ENCODE measurements at regions not wholly inside any gene's neighbourhood (a gene's known extent, or its start where the extent isn't known, plus 50 kb on each side); places are given as distances from the start of the nearest gene placed in this dataset.

DNA sequence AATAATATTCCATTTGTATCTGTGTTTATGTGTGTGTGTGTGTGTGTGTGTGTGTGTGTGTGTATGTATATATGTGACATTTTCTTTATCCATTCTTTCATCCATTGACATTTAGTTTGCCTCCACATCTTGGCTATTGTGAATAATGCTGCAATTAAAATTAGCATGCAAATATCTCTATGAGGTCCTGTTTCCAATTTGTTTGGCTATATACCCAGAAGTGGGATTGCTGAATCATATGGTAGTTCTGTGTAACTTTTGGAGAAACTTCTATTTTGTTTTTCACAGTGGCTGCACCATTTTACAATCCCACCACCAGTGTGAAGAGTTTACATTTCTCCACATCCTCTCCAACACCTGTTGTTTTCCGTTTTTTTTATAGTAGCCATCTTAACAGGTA is 53.1 kb downstream of the CH25H start:
- DNase-seq (ENCODE audit: low read depth in 2 of 2): no peak

GRCh38 chr10:89153116-89153515 is 54.0 kb downstream of the CH25H start:
- no peak for DNase-seq (ENCODE audit: low read depth in 2 of 2)

- no peak for DNase-seq (ENCODE audit: low read depth in 2 of 2)
These were observed 55.3 kb downstream of the CH25H start for GRCh38 chr10:89151857-89152256.

GRCh38 chr10:89148061-89148460 is 59.1 kb downstream of the CH25H start:
- DNase-seq (ENCODE audit: low read depth in 2 of 2): no peak

DNA sequence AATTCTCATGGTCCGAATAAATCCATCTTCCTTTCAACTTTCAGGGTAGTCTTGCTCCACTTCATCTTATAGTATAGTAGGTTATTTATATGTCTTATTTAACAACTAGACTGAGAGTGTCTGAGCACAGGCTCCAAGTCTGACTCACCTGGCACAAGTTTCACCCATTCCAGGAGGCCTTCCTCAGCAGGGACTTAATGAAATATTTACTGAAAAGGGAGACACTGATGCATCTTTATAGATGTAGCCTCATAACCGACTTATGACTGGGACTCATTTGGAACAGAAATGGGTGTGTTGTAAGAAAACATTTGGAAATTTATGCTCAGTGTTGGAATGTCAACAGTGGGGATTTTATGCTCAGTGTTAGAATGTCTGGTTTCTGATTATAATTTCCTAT is 59.9 kb downstream of the CH25H start:
- no peak for DNase-seq (ENCODE audit: low read depth in 2 of 2)

DNA sequence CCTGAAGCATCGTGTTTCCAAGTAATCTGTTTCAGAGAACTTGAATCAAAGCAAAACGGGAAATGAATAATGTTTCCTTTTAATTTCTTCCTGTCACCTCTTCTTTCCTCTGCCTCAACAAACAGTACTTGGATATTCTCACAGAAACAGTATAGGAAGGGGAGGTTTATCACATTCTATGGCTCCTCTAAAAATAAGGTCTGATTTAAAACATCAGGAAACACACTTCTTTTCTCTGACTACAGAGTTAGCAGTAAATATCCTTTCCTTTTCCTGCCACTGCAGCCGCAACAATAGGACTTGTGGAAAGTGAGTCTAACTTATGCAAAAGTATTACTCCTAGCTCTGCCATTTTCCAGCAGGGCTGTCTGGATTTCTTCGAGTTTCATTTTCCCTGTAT is 62.3 kb downstream of the CH25H start:
- DNase-seq (ENCODE audit: low read depth in 2 of 2): peak; percentile 52 to 53

- no peak for DNase-seq (ENCODE audit: low read depth in 2 of 2)
These were observed 64.5 kb downstream of the CH25H start for GRCh38 chr10:89142590-89142989.

GRCh38 chr10:89138755-89139490 is 68.2 kb downstream of the CH25H start:
- no peak for DNase-seq (ENCODE audit: low read depth in 2 of 2)

DNA sequence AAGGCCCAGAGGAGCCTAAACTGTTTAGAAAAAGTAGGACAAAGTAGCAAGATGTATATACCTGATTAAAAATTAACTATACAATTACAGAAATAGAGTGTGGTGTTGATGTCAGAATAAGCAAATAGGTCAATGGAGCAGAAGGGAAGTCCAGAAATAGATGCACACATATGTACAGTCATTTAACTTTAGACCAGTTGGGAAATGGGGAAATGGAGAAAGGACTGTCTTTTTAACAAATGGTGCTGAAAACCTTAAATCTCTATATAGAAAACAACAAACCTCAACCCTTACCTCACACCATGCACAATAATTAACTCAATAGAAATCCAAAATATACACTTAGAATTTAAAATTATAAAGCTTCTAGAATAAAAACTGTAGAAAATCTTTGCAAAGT is 72.2 kb downstream of the CH25H start:
- DNase-seq (ENCODE audit: low read depth in 2 of 2): no peak

DNA sequence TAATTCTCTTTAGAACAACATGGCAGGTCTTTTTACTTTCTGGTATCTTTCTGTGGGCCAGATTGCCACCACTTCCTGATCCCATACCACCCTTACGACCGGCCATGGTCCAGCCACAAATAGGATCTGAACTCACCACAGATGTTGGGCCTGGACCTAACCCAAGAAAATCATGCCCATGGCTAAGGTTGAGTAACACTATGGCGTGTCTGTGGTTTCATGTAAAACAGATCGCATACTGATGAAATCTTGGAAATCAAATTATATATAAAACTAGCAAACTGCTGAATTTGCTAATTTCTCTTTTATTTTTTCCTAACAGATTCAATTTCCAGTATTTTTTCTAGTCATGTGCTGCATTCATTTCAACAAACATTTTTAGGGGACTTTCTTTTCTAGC is 77.2 kb downstream of the CH25H start:
- no peak for DNase-seq (ENCODE audit: low read depth in 2 of 2)

DNA sequence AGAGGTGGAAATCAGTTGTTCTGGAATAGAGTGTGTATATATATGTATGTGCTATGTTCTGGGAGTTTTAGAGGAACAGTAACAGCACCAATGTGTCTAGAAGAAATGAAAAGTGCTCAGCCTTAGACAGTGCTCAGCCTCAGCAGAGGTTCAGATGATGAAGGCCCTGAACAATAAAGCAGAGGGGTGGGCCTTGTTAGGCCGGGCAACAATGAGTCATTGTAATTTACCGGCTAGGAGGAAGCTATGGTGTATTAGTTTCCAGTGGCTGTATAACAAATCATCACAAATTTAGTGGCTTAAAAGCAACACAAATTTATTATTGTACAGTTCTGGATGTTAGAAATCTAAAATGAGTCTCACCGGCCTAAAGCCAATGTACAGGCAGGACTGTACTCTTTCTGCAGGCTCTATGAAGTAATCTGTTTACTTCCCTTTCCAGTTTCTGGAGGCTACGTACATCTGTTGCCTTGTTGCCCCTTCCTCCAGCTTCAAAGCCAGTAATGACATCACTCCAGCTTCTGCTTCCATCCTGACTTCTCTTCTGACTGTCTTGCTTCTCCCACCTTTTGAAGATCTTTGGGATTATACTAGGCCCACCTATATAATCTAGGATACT is 84.6 kb downstream of the CH25H start:
- peak; percentile 81 to 86 for DNase-seq (ENCODE audit: low read depth in 2 of 2)

- no peak for DNase-seq (ENCODE audit: low read depth in 2 of 2)
These were observed 85.4 kb downstream of the CH25H start for GRCh38 chr10:89121764-89122020.

DNA sequence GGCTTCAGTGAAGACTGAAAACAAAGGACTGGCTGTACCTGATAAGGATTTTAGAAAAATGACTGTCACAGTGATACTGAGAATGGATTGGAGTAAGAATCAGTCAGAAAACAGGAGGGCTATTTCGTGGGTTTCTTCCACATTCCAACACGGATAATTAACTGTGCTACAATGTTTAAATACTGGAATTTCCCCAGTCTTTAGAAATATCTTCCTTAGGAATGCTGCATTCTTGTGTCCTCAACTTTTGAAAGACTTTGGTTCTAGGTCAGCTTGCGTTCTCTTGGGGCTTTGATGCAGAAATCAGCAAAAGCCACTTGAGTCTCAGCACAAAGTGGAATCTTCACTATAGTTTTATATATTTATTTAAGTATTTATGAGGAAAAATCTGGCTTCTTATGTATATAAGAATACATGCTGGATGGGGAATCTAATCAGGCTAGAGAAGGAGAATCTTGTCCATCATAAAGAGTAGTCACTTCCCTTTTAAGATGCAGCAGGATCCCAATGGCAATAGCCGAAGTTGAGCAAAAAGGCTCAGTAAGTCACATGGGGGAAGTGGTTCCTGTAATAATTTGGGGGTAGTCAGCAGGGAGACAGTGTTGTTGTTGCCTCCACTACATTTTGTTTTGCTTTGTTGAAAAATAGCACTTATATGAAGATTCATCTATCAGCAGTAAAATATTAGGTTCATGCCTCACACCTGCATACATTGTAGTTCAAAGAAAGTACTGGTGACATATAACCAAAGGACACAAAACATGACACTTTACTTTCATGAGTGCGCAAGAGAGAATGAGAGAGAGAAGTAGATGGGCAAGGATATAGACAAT is 86.0 kb downstream of the CH25H start:
- no peak for DNase-seq (ENCODE audit: low read depth in 2 of 2)

- peak in 1 of 2 donors; percentile 52 for DNase-seq (ENCODE audit: low read depth in 2 of 2)
These were observed 87.5 kb downstream of the CH25H start for GRCh38 chr10:89119651-89120050.

GRCh38 chr10:89118091-89118490 is 89.0 kb downstream of the CH25H start:
- peak in 1 of 2 donors; percentile 5 for DNase-seq (ENCODE audit: low read depth in 2 of 2)

DNA sequence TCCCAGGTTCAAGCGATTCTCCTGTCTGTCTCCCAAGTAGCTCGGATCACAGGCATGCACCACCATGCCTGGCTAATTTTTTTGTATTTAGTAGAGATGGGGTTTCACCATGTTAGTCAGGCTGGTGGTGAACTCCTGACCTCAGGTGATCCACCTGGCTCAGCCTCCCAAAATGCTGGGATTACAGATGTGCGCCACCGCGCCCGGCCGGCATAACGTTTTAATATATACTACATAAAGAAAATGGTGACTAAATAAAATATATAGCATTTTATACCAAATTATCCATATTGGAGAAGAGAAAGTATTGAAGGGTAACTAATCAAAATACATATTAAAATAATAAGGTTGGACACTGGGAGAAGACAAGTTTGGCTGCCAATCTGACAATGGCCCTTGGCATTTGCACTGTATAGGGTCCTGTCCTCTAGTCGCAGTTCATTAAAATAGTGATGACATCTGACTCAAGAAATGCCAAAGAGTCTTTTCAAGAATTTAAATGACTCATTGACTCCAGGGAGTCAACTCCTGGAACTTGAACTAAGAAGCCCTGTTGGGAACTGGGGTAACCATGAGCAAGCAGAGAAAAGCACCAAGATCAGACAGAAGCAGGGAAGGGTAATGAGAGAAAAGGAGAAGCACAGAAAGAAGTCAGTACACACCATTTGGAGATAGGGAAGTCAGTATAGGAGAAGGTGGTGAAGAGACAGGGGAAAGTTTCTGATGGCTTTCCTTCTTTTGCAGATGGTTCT is 91.1 kb downstream of the CH25H start:
- peak in 1 of 2 donors; percentile 73 for DNase-seq (ENCODE audit: low read depth in 2 of 2)

DNA sequence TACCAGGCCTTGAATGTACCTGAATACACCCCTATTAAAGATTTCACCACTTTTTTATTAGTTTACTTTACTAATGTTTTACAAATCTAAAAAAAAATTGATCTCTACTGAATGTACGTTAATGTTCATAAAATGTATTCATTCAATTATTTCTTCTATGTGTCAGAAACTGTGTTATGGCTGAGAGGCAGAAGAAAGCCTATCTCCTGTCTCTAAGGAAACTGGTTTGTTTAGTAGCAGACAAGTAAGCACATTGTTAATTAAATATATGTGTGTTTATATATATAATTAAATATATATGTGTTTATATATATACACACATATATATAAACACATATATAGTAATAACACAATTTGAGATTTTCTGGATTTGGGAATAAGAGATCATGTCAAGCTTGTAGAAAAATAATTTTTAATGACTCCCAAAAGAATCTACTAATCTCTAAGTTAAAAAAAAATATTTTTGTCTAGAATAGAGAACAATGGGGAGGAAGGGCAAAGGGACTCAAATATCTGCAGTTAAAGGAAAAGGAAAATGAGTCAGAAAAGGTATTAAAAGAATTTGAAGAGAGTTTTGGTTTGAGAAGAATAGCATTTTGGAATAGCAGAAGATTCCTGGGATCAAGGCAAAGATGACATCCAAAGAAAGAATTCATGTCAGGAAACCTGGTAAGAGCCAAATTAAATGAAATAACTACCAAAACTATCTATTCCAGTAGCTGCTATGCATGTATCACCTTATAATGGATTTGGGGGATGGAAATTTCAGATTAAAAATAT is 92.1 kb downstream of the CH25H start:
- peak; percentile 55 to 77 for DNase-seq (ENCODE audit: low read depth in 2 of 2)

DNA sequence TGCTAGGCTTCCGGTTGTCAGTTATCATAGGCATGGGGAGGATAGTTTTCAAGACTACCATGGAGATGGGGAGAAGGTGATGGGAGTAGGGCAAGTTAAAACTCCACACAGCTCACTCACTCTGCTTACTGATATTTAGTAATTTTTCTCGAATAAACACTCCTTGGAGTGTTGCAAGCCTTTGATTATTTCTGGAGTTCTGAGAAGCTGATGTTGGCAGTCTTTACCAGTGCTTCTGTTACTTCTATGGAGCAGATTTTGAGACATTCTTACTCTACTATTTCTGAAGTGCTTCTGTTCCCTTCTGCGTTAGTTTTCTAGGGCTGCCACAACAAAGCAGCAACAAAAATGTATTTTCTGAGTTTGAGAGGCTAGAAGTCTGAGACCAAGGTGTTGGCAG is 104.4 kb downstream of the CH25H start:
- DNase-seq (ENCODE audit: low read depth in 2 of 2): no peak

DNA sequence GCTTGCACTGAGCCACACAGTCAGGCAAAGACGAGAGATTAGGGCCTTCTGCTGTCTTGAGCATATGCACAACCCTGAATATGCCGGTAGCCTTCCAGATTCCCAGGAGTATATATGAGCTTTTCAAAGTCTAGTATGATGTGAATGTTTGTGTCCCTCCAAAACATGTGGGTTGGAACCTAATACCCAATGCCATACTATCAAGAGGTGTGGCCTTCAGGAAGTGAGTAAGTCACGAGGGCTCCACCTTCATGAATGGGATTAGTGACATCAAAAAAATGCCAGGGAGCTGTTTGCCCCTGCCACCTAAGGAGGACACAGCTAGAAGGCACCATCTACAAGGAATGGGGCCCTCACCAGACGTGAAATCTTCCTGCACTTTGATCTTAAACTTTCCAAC is 105.2 kb downstream of the CH25H start:
- DNase-seq (ENCODE audit: low read depth in 2 of 2): no peak

GRCh38 chr10:89100680-89101079 is 106.4 kb downstream of the CH25H start:
- no peak for DNase-seq (ENCODE audit: low read depth in 2 of 2)

DNA sequence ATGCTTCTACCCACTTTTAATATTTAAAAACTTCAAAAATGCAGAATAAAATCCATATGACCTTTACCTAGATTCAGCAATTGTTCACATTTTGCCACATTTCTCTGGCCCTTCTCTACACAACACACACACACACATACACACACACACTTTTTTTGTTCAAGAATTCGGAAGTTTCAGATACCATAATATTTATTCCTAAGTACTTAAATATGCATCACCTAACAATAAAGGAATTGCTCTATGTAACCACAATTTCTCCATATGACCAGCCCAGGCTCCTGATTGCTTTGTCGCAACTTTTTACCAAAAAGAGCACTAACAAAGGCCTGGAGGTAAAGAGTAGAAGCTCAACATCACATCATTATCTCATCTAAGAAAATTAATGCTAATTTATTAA is 106.6 kb downstream of the FAS start:
- no peak for DNase-seq (ENCODE audit: low read depth in 2 of 2)
